HEK293 (cell line): ENCODE measurements at regions not wholly inside any gene's neighbourhood (a gene's known extent, or its start where the extent isn't known, plus 50 kb on each side); places are given as distances from the start of the nearest gene placed in this dataset.

Source experiments
- CTCF ChIA-PET: fragments of 350-600 bp; formaldehyde crosslinking; extraction: SDS; loops from one replicate; lab custom pipeline; 2021; ENCODE audit warnings: antibody characterized with exemption; lab: Yijun Ruan, JAX
- POLR2A ChIA-PET: fragments of 300-600 bp; formaldehyde crosslinking; extraction: SDS; loops from one replicate; lab custom pipeline; 2020; ENCODE audit warnings: antibody characterized with exemption, inconsistent platforms; lab: Yijun Ruan, JAX
- H3K27ac ChIP-seq: fragments of 200-500 bp; sonication (Bioruptor generic); 2 replicates; pipeline ENCODE4 v1.5.1; 2014; ENCODE audit warnings: low read depth, low read length, control low read depth, inconsistent platforms; ENCODE audit errors: extremely low read depth
- H3K36me3 ChIP-seq, 2 experiments: fragments of 200-500 bp in 1 of 2; sonication (Bioruptor generic) in 1 of 2; 1 replicate in 1 of 2; 2 replicates in 1 of 2; pipeline ENCODE4 v1.5.1; 2014 to 2017; ENCODE audit warnings: inconsistent platforms in 2 of 2, low read length in 2 of 2; ENCODE audit not compliant: control insufficient read depth in 2 of 2, insufficient read depth in 1 of 2
- H3K4me1 ChIP-seq: fragments of 200-500 bp; sonication (Bioruptor generic); 2 replicates; pipeline ENCODE4 v1.5.1; 2014; ENCODE audit warnings: mild to moderate bottlenecking, low read length, inconsistent platforms; ENCODE audit not compliant: control insufficient read depth, insufficient read depth
- H3K4me3 ChIP-seq: 2 replicates; pipeline ENCODE4 v1.5.1; 2011; ENCODE audit warnings: low read depth, mild to moderate bottlenecking, control low read depth, low read length, moderate library complexity
- H3K9me3 ChIP-seq: fragments of 200-500 bp; sonication (Bioruptor generic); 2 replicates; pipeline ENCODE4 v1.5.1; 2014; ENCODE audit warnings: low read depth, low read length, inconsistent platforms; ENCODE audit not compliant: control insufficient read depth, insufficient read depth
- HOXA7 ChIP-seq: sonication (generic); formaldehyde crosslinking; IDR thresholded peaks from 2 replicates; pipeline ENCODE4 v1.8.1; 2022; ENCODE audit warnings: missing genetic modification reagents, borderline replicate concordance
- HOXC10 ChIP-seq: sonication (generic); formaldehyde crosslinking; IDR thresholded peaks from 2 replicates; pipeline ENCODE4 v1.8.1; 2023; ENCODE audit warnings: mild to moderate bottlenecking, missing genetic modification reagents
- KLF1 ChIP-seq: fragments of 450-650 bp; formaldehyde crosslinking; IDR thresholded peaks from 2 replicates; pipeline ENCODE4 v1.5.1; 2016; ENCODE audit warnings: missing biosample characterization, missing genetic modification characterization
- KLF7 ChIP-seq: fragments of 450-650 bp; formaldehyde crosslinking; IDR thresholded peaks from 2 replicates; pipeline ENCODE4 v1.5.1; 2016; ENCODE audit warnings: missing biosample characterization, missing genetic modification characterization, borderline replicate concordance
- KLF9 ChIP-seq: fragments of 450-650 bp; formaldehyde crosslinking; IDR thresholded peaks from 2 replicates; pipeline ENCODE4 v1.5.1; 2016; ENCODE audit warnings: missing biosample characterization, missing genetic modification characterization, low read depth
- OSR2 ChIP-seq: fragments of 450-650 bp; formaldehyde crosslinking; IDR thresholded peaks from 2 replicates; pipeline ENCODE4 v1.5.1; 2016; ENCODE audit warnings: missing biosample characterization, missing genetic modification characterization
- OVOL3 ChIP-seq: fragments of 450-650 bp; formaldehyde crosslinking; IDR thresholded peaks from 2 replicates; pipeline ENCODE4 v1.5.1; 2016; ENCODE audit warnings: missing biosample characterization, missing genetic modification characterization
- ZBTB11 ChIP-seq: fragments of 450-650 bp; formaldehyde crosslinking; conservative IDR thresholded peaks from 2 replicates; pipeline ENCODE4 v1.5.1; 2016; ENCODE audit warnings: low read depth, missing biosample characterization, missing genetic modification characterization
- ZBTB6 ChIP-seq: fragments of 450-650 bp; formaldehyde crosslinking; IDR thresholded peaks from 2 replicates; pipeline ENCODE4 v1.5.1; 2017; ENCODE audit warnings: missing biosample characterization, missing genetic modification characterization
- ZNF114 ChIP-seq: fragments of 450-650 bp; formaldehyde crosslinking; IDR thresholded peaks from 2 replicates; pipeline ENCODE4 v1.5.0; 2017; ENCODE audit warnings: missing biosample characterization, missing genetic modification characterization
- ZNF132 ChIP-seq: fragments of 450-650 bp; formaldehyde crosslinking; IDR thresholded peaks from 2 replicates; pipeline ENCODE4 v1.5.1; 2017; ENCODE audit warnings: missing biosample characterization, missing genetic modification characterization, borderline replicate concordance
- ZNF155 ChIP-seq: fragments of 450-650 bp; formaldehyde crosslinking; IDR thresholded peaks from 2 replicates; pipeline ENCODE4 v1.5.1; 2016; ENCODE audit warnings: missing biosample characterization, missing genetic modification characterization
- ZNF214 ChIP-seq: fragments of 450-650 bp; formaldehyde crosslinking; IDR thresholded peaks from 2 replicates; pipeline ENCODE4 v1.5.1; 2017; ENCODE audit warnings: missing biosample characterization, mild to moderate bottlenecking, missing genetic modification characterization, borderline replicate concordance
- ZNF248 ChIP-seq: fragments of 450-650 bp; formaldehyde crosslinking; IDR thresholded peaks from 2 replicates; pipeline ENCODE4 v1.5.1; 2017; ENCODE audit warnings: missing biosample characterization, missing genetic modification characterization
- ZNF335 ChIP-seq: fragments of 450-650 bp; formaldehyde crosslinking; conservative IDR thresholded peaks from 2 replicates; pipeline ENCODE4 v1.5.1; 2016; ENCODE audit warnings: missing biosample characterization, missing genetic modification characterization
- ZNF354C ChIP-seq: fragments of 450-650 bp; formaldehyde crosslinking; IDR thresholded peaks from 2 replicates; pipeline ENCODE4 v1.5.1; 2016; ENCODE audit warnings: missing biosample characterization, missing genetic modification characterization, low read depth, borderline replicate concordance
- ZNF366 ChIP-seq: fragments of 450-650 bp; formaldehyde crosslinking; conservative IDR thresholded peaks from 2 replicates; pipeline ENCODE4 v1.5.1; 2016; ENCODE audit warnings: missing biosample characterization, missing genetic modification characterization
- ZNF416 ChIP-seq: fragments of 450-650 bp; formaldehyde crosslinking; IDR thresholded peaks from 2 replicates; pipeline ENCODE4 v1.5.1; 2016; ENCODE audit warnings: missing biosample characterization, missing genetic modification characterization
- ZNF510 ChIP-seq: fragments of 450-650 bp; formaldehyde crosslinking; IDR thresholded peaks from 2 replicates; pipeline ENCODE4 v1.5.1; 2018; ENCODE audit warnings: mild to moderate bottlenecking, missing genetic modification characterization, missing biosample characterization; ENCODE audit not compliant: insufficient replicate concordance
- ZNF654 ChIP-seq: fragments of 450-650 bp; formaldehyde crosslinking; IDR thresholded peaks from 2 replicates; pipeline ENCODE4 v1.5.1; 2016; ENCODE audit warnings: low read depth, missing biosample characterization, missing genetic modification characterization
- ZNF747 ChIP-seq: fragments of 450-650 bp; formaldehyde crosslinking; IDR thresholded peaks from 2 replicates; pipeline ENCODE4 v1.5.1; 2016; ENCODE audit warnings: missing biosample characterization, missing genetic modification characterization
- ZNF76 ChIP-seq: fragments of 450-650 bp; formaldehyde crosslinking; IDR thresholded peaks from 2 replicates; pipeline ENCODE4; 2016; ENCODE audit warnings: low read depth, missing biosample characterization, missing genetic modification characterization, borderline replicate concordance
- ZNF830 ChIP-seq: fragments of 450-650 bp; IDR thresholded peaks from 2 replicates; pipeline ENCODE4 v1.5.0; 2018; ENCODE audit warnings: missing biosample characterization, missing genetic modification characterization, low read depth, mild to moderate bottlenecking, moderate library complexity
- ZSCAN4 ChIP-seq: fragments of 450-650 bp; formaldehyde crosslinking; IDR thresholded peaks from 2 replicates; pipeline ENCODE4 v1.5.1; 2017; ENCODE audit warnings: missing biosample characterization, missing genetic modification characterization

GRCh38 chr10:3548702-3549101 is 236.3 kb downstream of the KLF6 start (continued):
- TF ChIP-seq ZBTB11 (tag by site-specific recombination) (no peak), ZNF76 (tag by site-specific recombination) (no peak), ZNF830 (tag by site-specific recombination) (no peak), ZNF248 (tag by site-specific recombination) (no peak)
- TF ChIP-seq, all 188 proteins: peak for 0

- TF ChIP-seq HOXA7 (no peak), OSR2 (tag by site-specific recombination) (no peak)
- no peaks in the 10 kb centered on the region for H3K4me1 ChIP-seq
Observed at GRCh38 chr10:3548076-3548475, 236.9 kb downstream of the KLF6 start.

GRCh38 chr10:3544561-3544960 is 240.4 kb downstream of the KLF6 start:
- Histone ChIP-seq H3K9me3 (no peaks in the 10 kb centered on the region), H3K4me1 (no peaks in the 10 kb centered on the region), H3K27ac (no peak overlapping the region), H3K4me3 (no peak overlapping the region), H3K36me3 (no peaks in the 10 kb centered on the region)
- POLR2A ChIA-PET, result no interaction called here
- CTCF ChIA-PET, result no interaction called here
- TF ChIP-seq ZBTB6 (tag by site-specific recombination), result no peak
- TF ChIP-seq KLF1, result no peak
- no peak for TF ChIP-seq ZNF155 (tag by site-specific recombination)
- no peak for TF ChIP-seq ZNF416 (tag by site-specific recombination)
- no peak for TF ChIP-seq ZNF354C
- TF ChIP-seq ZNF366 (tag by site-specific recombination), result no peak

More at GRCh38 chr10:3548076-3548475, 236.9 kb downstream of the KLF6 start:
- ChIA-PET POLR2A (no interaction called here), CTCF (no interaction called here)
- no peak overlapping the region for H3K4me3 ChIP-seq
- no peaks in the 10 kb centered on the region for H3K36me3 ChIP-seq
- no peak overlapping the region for H3K27ac ChIP-seq
- H3K9me3 ChIP-seq, result no peaks in the 10 kb centered on the region

- Histone ChIP-seq H3K36me3 (no peaks in the 10 kb centered on the region), H3K27ac (no peak overlapping the region), H3K4me1 (peaks cover 11% of the 10 kb centered on the region), H3K9me3 (no peaks in the 10 kb centered on the region), H3K4me3 (no peak overlapping the region)
- CTCF ChIA-PET, result interaction anchor here (0.6 kb wide), 1 partner anchor 7 kb away, joined by 3 read pairs; no protein-coding TSS in a partner anchor
- POLR2A ChIA-PET, result no interaction called here
- TF ChIP-seq ZNF335 (no peak), ZNF510 (tag by site-specific recombination) (no peak), ZNF654 (tag by site-specific recombination) (no peak), OVOL3 (no peak), ZNF214 (no peak), HOXC10 (CRISPR knock-in tag) (no peak), ZSCAN4 (no peak), ZNF114 (no peak), ZNF132 (tag by site-specific recombination) (no peak), KLF7 (tag by site-specific recombination) (no peak), ZNF747 (tag by site-specific recombination) (no peak), KLF9 (tag by site-specific recombination) (no peak)
Observed at GRCh38 chr10:3542185-3542611, 242.8 kb downstream of the KLF6 start.
